GM13976 (cell line): ENCODE measurements at regions not wholly inside any gene's neighbourhood (a gene's known extent, or its start where the extent isn't known, plus 50 kb on each side); places are given as distances from the start of the nearest gene placed in this dataset.

ENCODE experiments used
- DNase-seq: peaks from one replicate; pipeline ENCODE4 v3.0.0; 2012; ENCODE audit warnings: low spot score
- in situ Hi-C: fragments of 300-500 bp; cut with MboI; formaldehyde crosslinking; loops from one replicate; pipeline ENCODE4 v1.12.0; 2022; ENCODE audit warnings: low sequenced_read_pairs, mixed read lengths, inconsistent platforms; ENCODE audit not compliant: unreplicated experiment
- TF ChIP-seq, protein P1 (sequence below): IDR thresholded peaks from 2 replicates; pipeline ENCODE4 v1.5.1; 2012; ENCODE audit warnings: borderline replicate concordance, mild to moderate bottlenecking; ENCODE audit not compliant: insufficient read depth; ENCODE audit errors: extremely low read depth, missing control alignments, control extremely low read depth

DNA sequence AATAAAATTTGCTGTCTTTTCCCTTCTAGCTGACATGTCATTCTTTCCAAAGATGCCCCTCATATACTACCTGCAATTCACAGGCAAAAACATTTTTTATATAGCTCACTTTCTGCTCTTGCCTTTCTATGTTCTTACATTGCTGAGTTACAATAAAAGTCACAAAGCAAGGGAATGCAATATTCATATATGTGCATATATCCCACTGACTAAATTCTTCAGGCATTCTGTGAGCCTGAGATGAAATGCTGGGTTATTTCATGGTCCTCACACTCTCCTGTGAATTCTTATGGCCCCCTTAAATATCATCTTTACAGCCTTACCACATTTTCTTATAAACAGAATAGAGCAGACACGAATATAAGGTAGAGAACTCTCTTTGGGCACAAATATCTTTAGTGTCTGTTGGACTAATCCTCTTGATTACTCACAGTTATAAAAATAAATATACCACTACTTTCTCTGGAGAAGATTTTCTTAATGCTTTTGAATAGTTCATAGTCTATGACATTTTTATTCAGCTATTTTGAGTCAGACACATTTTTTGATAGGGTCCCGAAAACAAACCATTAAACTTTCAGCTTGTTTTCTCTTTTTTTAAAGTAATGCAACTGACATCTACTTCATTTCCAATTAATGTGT lies 84.1 kb upstream of the H2AZ1 start:
- TF ChIP-seq, protein P1, sequence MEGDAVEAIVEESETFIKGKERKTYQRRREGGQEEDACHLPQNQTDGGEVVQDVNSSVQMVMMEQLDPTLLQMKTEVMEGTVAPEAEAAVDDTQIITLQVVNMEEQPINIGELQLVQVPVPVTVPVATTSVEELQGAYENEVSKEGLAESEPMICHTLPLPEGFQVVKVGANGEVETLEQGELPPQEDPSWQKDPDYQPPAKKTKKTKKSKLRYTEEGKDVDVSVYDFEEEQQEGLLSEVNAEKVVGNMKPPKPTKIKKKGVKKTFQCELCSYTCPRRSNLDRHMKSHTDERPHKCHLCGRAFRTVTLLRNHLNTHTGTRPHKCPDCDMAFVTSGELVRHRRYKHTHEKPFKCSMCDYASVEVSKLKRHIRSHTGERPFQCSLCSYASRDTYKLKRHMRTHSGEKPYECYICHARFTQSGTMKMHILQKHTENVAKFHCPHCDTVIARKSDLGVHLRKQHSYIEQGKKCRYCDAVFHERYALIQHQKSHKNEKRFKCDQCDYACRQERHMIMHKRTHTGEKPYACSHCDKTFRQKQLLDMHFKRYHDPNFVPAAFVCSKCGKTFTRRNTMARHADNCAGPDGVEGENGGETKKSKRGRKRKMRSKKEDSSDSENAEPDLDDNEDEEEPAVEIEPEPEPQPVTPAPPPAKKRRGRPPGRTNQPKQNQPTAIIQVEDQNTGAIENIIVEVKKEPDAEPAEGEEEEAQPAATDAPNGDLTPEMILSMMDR = no peak
- in situ Hi-C loops = no loop called here
- DNase-seq = no peak

DNA sequence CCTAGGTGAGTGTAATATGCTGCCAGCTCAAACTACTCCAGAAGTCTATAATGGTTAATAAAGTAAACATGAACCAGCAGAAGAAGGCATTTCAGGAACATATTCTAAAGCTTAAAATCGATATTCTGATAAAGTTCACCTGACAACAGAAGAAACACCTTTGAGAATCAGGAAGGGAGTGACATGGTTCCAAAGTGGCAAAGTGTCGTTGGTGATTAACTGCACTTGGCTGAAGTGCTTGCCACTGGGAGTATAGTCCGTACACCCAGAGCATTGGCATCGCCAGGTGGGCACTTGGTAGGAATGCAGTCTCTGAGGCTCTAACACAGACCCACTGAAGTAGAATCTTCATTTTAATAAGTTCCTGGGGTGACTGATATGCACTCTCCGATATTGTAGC lies 76.0 kb upstream of the H2AZ1 start:
- no peak for DNase-seq
- TF ChIP-seq, protein P1 = no peak
- in situ Hi-C loops = no loop called here

GRCh38 chr4:100023800-100024199 lies 73.7 kb upstream of the H2AZ1 start:
- DNase-seq = no peak
- in situ Hi-C loops = no loop called here
- TF ChIP-seq, protein P1 = no peak

DNA sequence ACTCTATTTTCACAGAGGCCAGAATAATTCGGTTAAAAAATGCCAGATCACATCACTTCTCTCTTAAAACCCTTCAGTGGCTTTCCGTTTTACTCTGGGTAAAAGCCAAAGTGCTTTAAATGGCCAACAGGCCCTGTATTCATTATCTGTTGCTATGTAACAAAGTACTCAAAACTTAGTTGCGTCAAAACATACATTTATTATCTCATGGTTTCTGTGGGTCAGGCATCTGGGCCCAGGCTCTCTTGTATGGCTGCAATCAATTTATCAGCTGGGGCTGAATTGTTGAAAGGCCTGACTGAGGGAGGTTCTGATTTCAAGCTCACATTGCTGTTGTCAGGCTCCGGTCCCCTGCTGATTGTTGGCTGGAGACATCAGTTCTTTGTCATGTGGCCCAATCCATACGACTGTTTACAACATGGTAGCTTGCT lies 72.7 kb upstream of the H2AZ1 start:
- DNase-seq = no peak
- TF ChIP-seq, protein P1 = no peak
- in situ Hi-C loops = no loop called here

GRCh38 chr4:100019821-100020220 lies 69.7 kb upstream of the H2AZ1 start:
- no peak for DNase-seq
- TF ChIP-seq, protein P1 = no peak
- in situ Hi-C loops = no loop called here

GRCh38 chr4:100017637-100018310 lies 67.7 kb upstream of the H2AZ1 start:
- TF ChIP-seq, protein P1 = no peak
- in situ Hi-C loops = no loop called here
- no peak for DNase-seq

- no peak for DNase-seq
- in situ Hi-C loops = no loop called here
- TF ChIP-seq, protein P1 = no peak
These were observed 66.1 kb upstream of the H2AZ1 start for GRCh38 chr4:100016191-100016590.
